Osteoblast (primary cell): ENCODE measurements at regions not wholly inside any gene's neighbourhood (a gene's known extent, or its start where the extent isn't known, plus 50 kb on each side); places are given as distances from the start of the nearest gene placed in this dataset.

Experiments
- DNase-seq: peaks from one replicate; pipeline ENCODE4 v3.0.0; 2011; ENCODE audit warnings: low spot score, mixed read lengths; ENCODE audit not compliant: insufficient read length; ENCODE audit errors: missing footprints
- H2AFZ ChIP-seq: 2 replicates; pipeline ENCODE4 v1.6.0; 2011; ENCODE audit warnings: mild to moderate bottlenecking, low read length
- H3K27ac ChIP-seq: 2 replicates; pipeline ENCODE4 v1.5.1; 2011; ENCODE audit warnings: mild to moderate bottlenecking, low read depth, low read length, moderate library complexity
- H3K27me3 ChIP-seq: 2 replicates; pipeline ENCODE4 v1.6.0; 2012; ENCODE audit warnings: mild to moderate bottlenecking, control low read depth, inconsistent platforms, low read length, moderate library complexity; ENCODE audit not compliant: insufficient read depth
- H3K36me3 ChIP-seq: 2 replicates; pipeline ENCODE4 v1.5.1; 2011; ENCODE audit warnings: mild to moderate bottlenecking, low read length, control low read depth, moderate library complexity; ENCODE audit not compliant: insufficient read depth
- H3K4me1 ChIP-seq: 2 replicates; pipeline ENCODE4 v1.5.1; 2011; ENCODE audit warnings: mild to moderate bottlenecking, low read length, control low read depth, moderate library complexity; ENCODE audit not compliant: insufficient read depth
- H3K4me2 ChIP-seq: 2 replicates; pipeline ENCODE4 v1.6.0; 2011; ENCODE audit warnings: mild to moderate bottlenecking, low read length; ENCODE audit not compliant: insufficient read depth
- H3K4me3 ChIP-seq: fragments of 200-600 bp; sonication (generic); 3 replicates; pipeline ENCODE4 v1.5.1; 2012; ENCODE audit warnings: mild to moderate bottlenecking, low read length, inconsistent platforms; ENCODE audit not compliant: insufficient read depth
- H3K79me2 ChIP-seq: 2 replicates; pipeline ENCODE4 v1.6.0; 2012; ENCODE audit warnings: mild to moderate bottlenecking, low read length, control low read depth, inconsistent platforms; ENCODE audit not compliant: insufficient read depth
- H3K9me3 ChIP-seq: 2 replicates; pipeline ENCODE4 v1.5.1; 2011; ENCODE audit warnings: low read depth, low read length, control low read depth
- H4K20me1 ChIP-seq: 2 replicates; pipeline ENCODE4 v1.6.0; 2012; ENCODE audit warnings: mild to moderate bottlenecking, low read length, control low read depth; ENCODE audit not compliant: insufficient read depth
- TF ChIP-seq, protein P1 (sequence below): IDR thresholded peaks from 2 replicates; pipeline ENCODE4 v1.5.1; 2011; ENCODE audit warnings: mild to moderate bottlenecking, low read depth, low read length, moderate library complexity; ENCODE audit errors: extremely low read depth

DNA sequence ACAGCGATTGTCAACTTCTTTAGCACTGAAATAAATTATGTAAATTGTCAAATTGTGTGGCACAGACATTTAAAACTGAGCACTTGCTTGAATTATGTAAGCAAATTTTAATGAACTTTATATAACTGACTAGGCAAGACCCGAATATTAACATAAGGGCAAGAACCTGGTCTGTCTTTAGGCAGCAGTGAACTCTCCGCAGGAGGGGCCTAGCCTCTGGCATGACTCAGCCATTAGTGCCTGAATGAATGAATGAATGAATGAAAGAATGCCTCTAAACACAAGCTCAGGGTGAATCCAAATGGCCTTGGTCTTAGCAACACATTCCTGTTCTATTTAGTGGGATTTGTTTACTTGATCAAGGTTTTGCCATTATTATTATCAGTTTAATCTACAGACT is 654.7 kb upstream of the ARGLU1 start:
- Histone ChIP-seq H4K20me1 (peaks cover 5% of the 10 kb centered on the region), H3K4me3 (no peak overlapping the region)
- TF ChIP-seq, protein P1, sequence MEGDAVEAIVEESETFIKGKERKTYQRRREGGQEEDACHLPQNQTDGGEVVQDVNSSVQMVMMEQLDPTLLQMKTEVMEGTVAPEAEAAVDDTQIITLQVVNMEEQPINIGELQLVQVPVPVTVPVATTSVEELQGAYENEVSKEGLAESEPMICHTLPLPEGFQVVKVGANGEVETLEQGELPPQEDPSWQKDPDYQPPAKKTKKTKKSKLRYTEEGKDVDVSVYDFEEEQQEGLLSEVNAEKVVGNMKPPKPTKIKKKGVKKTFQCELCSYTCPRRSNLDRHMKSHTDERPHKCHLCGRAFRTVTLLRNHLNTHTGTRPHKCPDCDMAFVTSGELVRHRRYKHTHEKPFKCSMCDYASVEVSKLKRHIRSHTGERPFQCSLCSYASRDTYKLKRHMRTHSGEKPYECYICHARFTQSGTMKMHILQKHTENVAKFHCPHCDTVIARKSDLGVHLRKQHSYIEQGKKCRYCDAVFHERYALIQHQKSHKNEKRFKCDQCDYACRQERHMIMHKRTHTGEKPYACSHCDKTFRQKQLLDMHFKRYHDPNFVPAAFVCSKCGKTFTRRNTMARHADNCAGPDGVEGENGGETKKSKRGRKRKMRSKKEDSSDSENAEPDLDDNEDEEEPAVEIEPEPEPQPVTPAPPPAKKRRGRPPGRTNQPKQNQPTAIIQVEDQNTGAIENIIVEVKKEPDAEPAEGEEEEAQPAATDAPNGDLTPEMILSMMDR, result no peak

GRCh38 chr13:107220245-107220644 is 652.3 kb upstream of the ARGLU1 start:
- Histone ChIP-seq H3K4me1 (no peaks in the 10 kb centered on the region), H3K4me2 (no peak overlapping the region), H4K20me1 (peaks cover 5% of the 10 kb centered on the region), H2AFZ (no peak overlapping the region), H3K4me3 (no peak overlapping the region), H3K9me3 (no peaks in the 10 kb centered on the region), H3K36me3 (no peaks in the 10 kb centered on the region), H3K27me3 (no peaks in the 10 kb centered on the region), H3K79me2 (no peaks in the 10 kb centered on the region), H3K27ac (no peak overlapping the region)
- DNase-seq, result no peak
- TF ChIP-seq, protein P1, result no peak

More for the DNA sequence above, 654.7 kb upstream of the ARGLU1 start:
- Histone ChIP-seq H3K79me2 (no peaks in the 10 kb centered on the region), H2AFZ (no peak overlapping the region), H3K9me3 (no peaks in the 10 kb centered on the region), H3K36me3 (no peaks in the 10 kb centered on the region), H3K27ac (no peak overlapping the region), H3K4me2 (no peak overlapping the region), H3K27me3 (no peaks in the 10 kb centered on the region), H3K4me1 (no peaks in the 10 kb centered on the region)
- no peak for DNase-seq

- no peaks in the 10 kb centered on the region for H3K9me3 ChIP-seq
- H3K4me3 ChIP-seq, result no peak overlapping the region
- no peaks in the 10 kb centered on the region for H3K27me3 ChIP-seq
- H3K79me2 ChIP-seq, result no peaks in the 10 kb centered on the region
- no peak overlapping the region for H2AFZ ChIP-seq
- H3K4me2 ChIP-seq, result no peak overlapping the region
- peaks cover 5% of the 10 kb centered on the region for H4K20me1 ChIP-seq
- TF ChIP-seq, protein P1, result no peak
- H3K4me1 ChIP-seq, result no peaks in the 10 kb centered on the region
- no peak overlapping the region for H3K27ac ChIP-seq
- no peak for DNase-seq
- no peaks in the 10 kb centered on the region for H3K36me3 ChIP-seq
These were observed 649.3 kb upstream of the ARGLU1 start for GRCh38 chr13:107217251-107217650.

- Histone ChIP-seq H3K4me3 (no peak overlapping the region), H3K4me2 (no peak overlapping the region)
These were observed 648.3 kb upstream of the ARGLU1 start for GRCh38 chr13:107216046-107216755.

More at GRCh38 chr13:107216046-107216755, 648.3 kb upstream of the ARGLU1 start:
- no peaks in the 10 kb centered on the region for H3K79me2 ChIP-seq
- H3K27me3 ChIP-seq, result no peaks in the 10 kb centered on the region
- no peak for DNase-seq
- H3K4me1 ChIP-seq, result peaks cover 3% of the 10 kb centered on the region
- no peaks in the 10 kb centered on the region for H3K36me3 ChIP-seq
- no peak overlapping the region for H2AFZ ChIP-seq
- H4K20me1 ChIP-seq, result peaks cover 5% of the 10 kb centered on the region
- TF ChIP-seq, protein P1, result no peak
- H3K9me3 ChIP-seq, result no peaks in the 10 kb centered on the region
- no peak overlapping the region for H3K27ac ChIP-seq
